Cardiac septum (tissue), 1 donor: ENCODE measurements at regions not wholly inside any gene's neighbourhood (a gene's known extent, or its start where the extent isn't known, plus 50 kb on each side); places are given as distances from the start of the nearest gene placed in this dataset.

Experiments used
- DNase-seq: peaks from one replicate; pipeline ENCODE4 v3.0.0-alpha.2; 2020; ENCODE audit warnings: low spot score
- intact Hi-C: fragments of 100-400 bp; cut with DNase I; formaldehyde crosslinking; loops from one replicate; pipeline ENCODE4 v1.14.0; 2022
- donor health status: DM: no; HTN: no; CAD: no.

DNA sequence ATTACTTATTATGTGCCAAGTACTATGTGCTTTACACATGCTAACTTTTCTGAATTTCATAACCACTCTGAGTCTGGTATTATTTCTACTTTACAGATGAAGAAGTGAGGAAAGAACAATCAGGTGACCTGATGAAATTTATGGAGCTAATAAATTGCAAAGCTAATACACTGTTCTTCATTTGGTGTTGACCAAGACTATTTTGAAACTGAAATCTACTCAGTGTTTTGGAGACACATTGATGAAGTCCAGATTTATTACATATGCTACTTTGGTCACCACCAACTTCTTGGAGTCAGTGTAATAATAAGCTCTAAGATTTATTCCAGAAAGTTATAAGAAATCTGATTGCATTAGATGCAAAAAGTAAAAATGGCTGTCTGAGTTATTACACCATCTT, 637.9 kb downstream of the FAT4 start:
- DNase-seq, result no peak
- intact Hi-C loops, result no loop called here

DNA sequence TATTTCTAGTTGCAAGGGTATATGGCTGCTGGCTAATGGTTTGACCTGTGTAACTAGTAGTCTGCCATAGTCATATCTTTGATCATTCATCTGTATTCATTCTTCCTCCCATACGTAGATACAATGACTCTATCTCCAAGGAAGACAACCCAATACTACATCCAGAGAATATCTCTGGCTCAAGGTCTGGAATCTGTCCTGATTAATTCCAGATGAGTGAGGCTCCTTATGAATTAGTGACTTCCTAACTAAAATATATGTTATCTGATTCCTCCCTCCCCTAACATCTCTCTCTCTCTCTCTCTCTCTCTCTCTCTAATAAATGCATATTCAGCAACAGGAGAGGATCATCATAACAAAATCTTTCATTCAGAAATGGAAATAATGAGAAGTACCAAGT, 641.5 kb downstream of the FAT4 start:
- no peak for DNase-seq
- intact Hi-C loops, result no loop called here

DNA sequence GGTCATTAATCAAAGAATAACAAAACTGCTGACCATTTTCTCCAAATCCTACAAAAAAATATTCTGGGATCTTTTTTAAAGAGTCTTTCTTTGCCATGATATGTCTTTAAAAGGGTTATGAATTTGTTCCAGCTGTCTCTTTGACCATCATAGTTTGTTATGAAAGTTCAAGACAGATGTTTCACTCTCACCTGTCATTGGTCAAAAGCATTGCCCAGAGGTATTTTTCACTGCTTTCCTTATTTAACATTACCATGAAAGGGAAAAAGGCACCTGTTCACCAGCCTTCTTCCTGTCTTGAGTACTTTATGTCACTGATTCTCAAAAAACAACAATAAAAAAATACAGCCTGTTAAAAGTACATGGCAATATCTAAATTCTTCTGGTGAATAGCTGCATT, 643.8 kb downstream of the FAT4 start:
- no peak for DNase-seq
- intact Hi-C loops, result no loop called here

DNA sequence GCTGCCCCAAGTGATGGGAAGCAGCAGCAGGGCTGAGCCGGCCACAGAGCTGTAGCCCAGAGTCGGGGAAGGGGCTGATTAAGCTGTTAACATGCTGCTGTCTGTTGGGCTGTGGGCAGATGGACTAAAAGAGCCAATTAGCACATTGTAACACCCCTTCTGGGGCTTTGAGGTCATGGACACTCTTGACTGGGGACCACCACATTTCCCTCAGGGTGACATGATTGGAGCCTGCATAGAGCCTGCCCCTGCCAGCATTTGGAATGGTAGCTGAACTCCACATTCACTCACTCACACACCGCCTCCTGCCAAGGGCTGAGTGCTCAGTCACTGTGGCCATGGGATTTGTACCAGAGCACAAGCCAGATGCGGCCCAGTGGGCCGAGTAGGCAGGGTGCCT, 646.9 kb downstream of the FAT4 start:
- intact Hi-C loops, result no loop called here
- DNase-seq, result no peak

DNA sequence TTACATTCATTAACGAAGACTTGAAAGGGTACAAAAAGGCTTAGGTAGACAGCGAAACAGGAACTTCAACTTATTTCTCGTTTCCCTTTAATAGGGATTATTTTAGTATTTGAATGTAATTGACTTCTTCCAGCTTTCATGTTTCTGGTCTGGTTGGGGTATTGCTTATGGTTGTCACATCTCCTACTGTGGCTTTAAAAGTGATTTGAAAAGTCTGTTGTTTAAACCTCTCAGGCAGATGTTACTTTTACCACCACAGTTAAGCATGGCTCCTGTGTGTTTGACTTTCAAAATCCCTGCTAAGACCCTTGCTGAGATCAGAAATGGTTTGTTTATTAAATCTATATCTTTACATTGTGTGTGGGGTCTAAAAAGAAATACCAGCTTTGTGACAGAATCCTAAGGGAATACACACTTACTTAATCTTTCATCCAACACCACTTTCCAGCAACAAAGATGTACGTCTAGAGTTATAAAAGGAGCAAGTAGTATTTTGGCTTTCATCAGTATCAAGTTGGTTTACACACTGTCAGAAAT, 661.2 kb downstream of the FAT4 start:
- no peak for DNase-seq
- intact Hi-C loops, result no loop called here

DNA sequence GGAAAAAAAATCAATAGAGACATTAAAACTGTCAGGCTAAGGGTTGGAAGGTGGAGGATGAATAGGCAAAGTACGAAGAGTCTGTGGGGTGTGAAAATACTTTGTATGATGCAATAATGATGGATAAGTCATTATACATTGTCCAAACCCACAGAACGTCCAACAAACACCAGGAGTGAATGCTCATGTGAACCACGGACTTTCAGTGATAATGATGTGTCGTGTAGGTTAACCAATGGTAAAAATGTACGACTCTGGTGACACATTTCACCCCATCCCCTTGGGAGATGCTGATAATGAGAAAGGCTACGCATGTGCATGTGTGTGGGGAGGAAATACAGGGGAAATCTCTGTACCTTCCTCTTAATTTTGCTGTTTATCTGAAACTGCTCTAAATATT, 665.2 kb downstream of the FAT4 start:
- intact Hi-C loops, result no loop called here

DNA sequence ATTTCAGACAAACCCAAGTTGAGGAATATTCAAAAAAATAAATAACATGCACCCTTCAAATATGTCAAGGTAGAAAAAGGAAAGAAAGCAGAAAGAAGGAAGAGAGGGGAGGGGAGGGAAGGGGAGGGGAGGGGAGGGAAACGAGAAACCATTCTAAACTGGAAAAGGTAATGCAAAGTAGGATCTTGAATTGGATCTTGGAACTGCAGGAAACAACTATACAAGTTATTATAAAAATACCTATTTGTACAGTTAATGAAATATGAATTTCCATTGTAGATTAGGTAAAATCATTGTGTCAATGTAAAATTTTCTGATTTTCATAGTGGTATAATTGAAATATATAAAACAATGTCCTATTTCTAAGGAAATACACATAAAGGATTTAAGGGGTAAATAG, 668.4 kb downstream of the FAT4 start:
- intact Hi-C loops, result no loop called here
- no peak for DNase-seq

More for the DNA sequence above, 665.2 kb downstream of the FAT4 start:
- DNase-seq, result no peak

DNA sequence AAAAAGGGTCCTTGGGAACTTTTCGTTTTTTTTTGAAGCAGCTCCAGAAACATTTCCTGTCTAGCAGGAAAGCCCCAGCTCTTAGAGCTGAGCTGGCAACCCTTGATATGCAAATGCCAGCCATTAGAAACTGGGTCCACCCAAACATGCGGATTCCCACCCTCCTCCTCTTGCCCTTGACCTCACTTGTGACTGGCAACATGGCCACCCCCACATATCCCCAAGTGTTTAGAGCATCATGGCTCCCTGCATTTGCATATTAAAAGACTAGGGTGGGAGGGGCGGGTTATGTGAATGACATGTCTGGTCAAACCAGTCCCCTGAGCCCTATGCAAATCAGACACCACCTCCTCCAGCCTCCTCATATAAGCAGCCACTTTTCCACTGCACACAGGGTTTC, 671.1 kb downstream of the FAT4 start:
- DNase-seq, result no peak
- intact Hi-C loops, result no loop called here

DNA sequence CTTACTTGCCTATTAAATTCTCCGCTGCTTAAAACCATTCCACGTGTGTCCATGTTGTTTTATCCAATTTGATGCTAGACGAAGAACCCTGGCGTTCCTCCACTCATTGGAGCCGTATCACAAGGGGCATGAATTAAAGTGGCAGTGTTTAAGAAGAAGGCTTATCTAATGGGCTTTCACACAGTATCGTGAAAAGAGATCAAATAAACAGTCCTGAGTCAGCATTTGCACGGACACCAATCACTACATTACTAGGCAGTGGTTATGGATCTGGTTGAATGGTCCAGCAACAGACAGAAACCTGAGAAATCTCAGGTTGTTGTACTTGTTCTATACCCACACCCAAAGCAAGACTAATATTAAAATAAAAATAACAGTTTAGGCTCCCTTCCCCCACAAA, 671.6 kb downstream of the FAT4 start:
- intact Hi-C loops, result no loop called here

DNA sequence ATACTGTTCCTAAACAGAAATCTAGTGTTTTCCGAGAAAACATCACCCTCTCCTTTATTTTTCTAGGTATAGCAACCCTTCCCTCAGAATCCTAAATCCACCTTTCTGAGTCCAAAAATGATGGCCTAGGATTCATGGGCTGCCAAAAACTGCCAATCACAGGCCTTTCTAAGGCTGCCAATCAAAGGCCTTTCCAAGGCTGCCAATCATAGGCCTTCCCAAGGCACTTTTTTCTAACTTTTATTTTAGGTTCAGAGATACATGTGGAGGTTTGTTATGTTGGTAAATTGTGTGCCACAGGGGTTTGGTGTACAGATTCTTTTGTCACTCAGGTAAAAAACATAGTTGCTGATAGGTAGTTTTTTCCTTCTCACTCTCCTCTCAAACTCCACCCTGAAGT, 673.7 kb downstream of the FAT4 start:
- no peak for DNase-seq
- intact Hi-C loops, result no loop called here

More for the DNA sequence above, 671.6 kb downstream of the FAT4 start:
- DNase-seq, result no peak

DNA sequence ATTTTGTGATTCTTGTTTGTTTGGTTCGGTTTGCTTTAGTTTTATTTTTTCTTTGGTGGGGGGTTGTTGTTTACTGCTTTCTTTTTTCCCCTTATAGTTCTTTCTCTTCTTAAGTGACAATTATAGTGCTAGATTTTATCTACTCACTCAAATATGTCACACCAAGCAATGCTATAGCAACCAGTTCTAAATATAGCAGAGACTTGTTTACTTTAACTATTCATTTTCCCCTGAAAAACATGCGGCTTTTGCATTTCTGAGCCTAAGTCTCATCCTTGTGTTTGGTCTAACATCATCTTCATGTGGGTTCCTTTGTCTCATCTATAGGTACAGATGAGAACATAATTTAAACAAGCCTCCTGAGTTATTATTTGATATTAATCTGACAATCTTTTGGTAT, 676.6 kb downstream of the FAT4 start:
- intact Hi-C loops, result no loop called here
- DNase-seq, result no peak

DNA sequence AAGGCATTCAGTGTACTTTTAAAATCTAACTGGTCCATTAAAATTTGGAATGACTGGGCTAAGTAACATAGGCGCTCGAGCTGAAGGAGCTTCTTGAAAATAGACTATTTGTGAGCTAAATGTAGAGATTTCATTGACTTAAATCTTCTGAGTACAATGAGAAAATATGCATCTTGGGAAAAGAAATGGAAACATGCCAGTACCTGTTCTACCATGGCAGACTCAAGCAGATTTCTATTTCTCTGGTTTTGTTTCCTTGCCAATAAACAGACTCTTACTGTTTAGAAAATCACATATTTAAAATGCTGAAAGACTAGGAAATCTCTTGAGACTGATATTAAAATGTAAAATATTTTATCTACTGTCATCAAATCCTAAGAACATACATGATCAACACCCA, 678.1 kb downstream of the FAT4 start:
- DNase-seq, result no peak
- intact Hi-C loops, result no loop called here

DNA sequence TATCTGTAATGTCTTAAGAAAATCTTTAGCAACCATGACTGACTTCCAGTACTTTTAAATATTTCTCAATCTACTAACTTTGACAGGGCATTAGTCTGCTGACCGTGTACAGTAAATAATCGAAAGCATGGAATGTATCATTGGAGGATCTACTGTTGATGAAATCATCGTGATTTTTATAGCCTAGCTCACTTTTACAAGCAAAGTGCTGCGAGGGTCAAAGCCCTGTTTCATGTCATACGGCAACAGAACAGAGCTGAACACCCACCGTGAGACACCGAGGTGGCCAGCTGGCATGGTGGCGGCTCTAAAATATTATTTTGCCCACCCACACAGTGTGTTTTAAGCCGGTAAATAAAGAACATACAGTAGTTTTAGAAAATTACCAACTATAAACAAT, 679.3 kb downstream of the FAT4 start:
- DNase-seq, result no peak
- intact Hi-C loops, result no loop called here

DNA sequence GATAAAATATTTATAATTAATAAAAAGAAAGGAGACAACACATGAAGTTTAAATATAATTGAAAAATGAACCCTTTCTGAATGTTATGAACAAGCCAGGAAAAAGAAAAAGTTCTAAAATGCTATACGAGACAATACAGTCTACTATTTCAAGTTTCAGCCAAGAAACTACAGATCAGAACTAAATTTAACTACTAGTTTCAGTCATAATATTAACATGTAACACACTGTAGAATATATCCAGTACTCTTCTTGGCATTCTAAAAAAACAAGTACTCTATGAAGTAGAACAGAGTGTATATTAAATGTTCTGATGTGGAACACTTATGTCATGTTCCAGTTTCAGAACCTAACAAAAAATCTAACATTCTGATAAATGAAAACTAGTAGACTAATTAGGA, 679.7 kb downstream of the FAT4 start:
- DNase-seq, result no peak
- intact Hi-C loops, result no loop called here

DNA sequence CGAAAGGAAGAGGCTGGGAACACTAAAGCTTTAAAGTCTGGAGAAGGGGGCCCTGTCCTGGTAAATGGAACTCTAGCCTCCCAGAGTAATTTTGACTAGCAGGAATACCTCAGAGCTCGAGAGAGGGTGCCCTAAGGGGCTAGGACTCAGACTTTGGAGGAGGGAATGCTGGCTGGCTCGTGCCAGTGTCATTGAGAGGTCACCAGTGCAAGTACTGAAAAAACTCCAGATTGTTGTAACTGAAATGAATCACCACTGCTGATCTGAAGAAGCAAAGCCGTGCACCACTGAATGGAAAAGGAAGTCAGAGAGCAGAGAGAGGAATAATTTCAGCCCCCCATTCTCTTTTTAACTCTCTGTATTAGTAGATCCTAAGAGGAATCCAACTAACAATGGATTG, 690.2 kb downstream of the FAT4 start:
- intact Hi-C loops, result no loop called here
- no peak for DNase-seq

DNA sequence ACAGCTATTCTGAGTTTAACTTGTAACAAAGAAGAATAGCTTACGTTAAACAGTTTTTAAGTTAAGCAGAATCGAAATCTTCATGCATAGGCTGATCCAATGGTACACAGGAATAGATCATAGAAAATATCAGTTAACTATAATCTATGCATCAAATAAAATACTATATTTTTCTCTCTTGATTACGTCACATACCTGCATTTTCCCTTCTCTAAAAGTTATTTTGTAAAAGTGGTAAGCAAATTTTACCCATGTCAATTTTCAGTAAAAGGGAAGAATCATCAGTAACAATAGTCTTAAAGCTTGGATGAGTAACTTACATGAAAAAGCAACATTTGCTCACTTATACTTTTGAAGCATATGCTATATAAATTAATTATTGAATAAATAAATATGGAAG, 692.4 kb downstream of the FAT4 start:
- intact Hi-C loops, result no loop called here
- DNase-seq, result no peak

DNA sequence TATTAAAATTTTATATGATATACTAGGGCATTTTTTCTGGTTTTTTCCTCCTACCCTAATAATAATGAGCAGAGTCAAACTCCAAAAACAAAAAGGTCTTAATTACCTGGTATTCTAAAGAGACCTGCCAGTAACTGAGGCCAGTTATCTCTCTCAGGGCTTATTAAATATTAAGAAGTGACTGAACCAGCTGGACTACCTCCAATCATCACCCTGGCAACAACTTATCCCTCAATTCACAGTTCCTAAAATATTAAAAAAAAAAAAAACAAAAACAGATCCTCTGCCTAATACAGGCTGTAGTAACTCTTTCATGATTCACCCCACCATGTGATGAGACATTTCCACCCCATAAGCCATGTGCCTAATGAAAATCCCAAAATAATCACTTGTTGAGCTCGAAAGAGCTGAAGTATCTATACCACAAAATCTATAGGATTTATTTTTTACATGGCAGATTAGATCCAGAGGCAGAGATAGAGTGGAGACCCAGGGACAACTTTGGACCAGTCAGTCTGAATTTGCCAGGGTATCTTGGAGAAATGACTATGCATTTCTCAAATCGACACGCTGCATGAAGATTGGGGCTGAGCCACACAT, 698.0 kb downstream of the FAT4 start:
- intact Hi-C loops, result no loop called here
- no peak for DNase-seq

DNA sequence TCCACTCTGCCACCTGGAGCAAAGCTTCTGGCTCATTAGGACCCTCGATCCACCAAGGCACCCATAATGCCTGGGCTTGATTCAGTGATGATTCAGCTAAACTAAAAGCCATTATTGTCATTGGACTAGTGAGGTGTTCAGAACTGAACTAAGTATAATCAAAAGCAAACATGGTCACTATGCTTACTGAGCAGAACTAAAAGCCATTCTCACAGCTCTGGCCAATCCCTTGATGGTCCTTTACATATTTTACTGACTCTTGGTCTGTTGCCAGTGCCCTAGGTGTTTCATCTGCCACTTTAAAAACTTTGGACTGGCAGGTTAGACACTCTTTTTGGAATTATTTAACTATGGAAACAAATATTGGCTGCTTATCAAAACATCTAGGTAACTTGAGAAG, 703.5 kb downstream of the FAT4 start:
- intact Hi-C loops, result no loop called here

DNA sequence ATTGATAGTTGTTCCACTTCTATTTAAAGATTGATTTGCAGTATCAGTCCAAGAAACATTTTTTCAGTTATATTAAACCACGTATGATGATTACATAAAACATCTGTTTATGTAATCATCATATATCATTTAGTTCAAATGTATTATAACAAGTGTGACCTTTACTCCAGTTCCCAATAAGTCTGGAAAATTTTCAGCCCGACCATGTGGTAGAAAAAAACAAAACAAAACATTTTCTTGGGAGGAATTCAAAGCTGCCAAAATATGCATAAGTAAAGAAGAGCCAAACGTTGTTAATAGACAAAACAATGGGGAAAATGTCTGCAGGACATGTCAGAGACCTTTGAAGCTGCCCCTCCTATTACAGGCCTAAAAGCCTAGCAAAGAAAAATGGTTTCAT, 709.1 kb downstream of the FAT4 start:
- DNase-seq, result no peak
- intact Hi-C loops, result no loop called here

More for the DNA sequence above, 703.5 kb downstream of the FAT4 start:
- DNase-seq, result no peak

DNA sequence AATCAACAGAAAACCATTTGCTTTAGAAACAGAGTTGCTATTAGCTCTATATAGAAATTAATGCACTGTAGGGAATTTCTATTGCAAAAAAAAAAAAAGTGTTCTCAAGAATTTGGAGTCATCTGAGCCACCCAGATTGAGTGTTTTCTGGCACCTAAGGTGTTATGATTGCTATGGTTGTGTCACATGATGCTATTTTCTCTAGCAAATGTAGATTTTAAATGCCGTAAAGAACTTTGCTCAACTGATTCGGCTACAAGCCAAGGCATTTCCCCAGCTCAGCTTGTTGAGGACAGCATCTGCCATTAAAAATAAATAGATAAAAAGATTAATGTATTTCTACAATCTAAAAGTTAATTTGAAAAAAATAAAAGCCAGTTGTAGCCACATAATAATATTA, 712.8 kb downstream of the FAT4 start:
- DNase-seq, result no peak
- intact Hi-C loops, result no loop called here

DNA sequence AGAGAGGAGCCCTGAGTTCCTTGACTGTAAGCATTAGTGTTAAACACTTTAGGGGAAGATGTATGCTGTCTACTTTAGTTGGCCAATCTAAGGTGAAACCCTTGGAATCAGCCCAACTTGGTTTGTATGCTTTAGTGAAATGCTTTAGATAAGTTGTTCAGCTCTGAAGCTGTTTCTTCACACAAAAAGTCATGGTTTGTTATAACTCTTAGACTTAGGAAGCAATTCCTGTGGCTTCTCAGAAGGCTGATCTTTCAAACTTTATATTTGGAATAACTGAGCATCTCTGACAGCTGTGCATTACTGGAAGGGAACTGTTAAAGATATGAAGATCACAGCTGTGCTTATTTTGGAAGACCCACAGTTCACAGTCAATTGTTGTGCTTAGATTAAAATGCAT, 714.1 kb downstream of the FAT4 start:
- no peak for DNase-seq
- intact Hi-C loops, result no loop called here

DNA sequence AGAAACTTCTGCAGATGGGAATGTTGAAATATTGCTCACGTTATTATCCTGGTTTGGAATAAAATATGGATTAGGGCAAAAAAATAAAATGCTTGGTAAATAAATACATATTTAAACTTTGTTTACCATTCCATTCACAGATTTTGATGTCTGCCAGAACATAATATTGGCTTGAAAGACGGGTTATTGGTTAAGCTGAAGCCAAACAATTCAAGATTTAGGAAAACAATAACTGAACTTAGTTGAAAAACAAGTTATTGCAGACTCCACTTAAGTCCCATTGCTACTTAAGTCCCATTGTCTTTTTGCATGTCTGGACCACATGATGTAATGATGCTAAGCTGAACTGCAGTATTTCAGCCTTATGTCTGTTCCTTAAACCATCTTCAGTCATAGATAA, 722.5 kb downstream of the FAT4 start:
- no peak for DNase-seq
- intact Hi-C loops, result no loop called here
